ENCODE measurements at regions not wholly inside any gene's neighbourhood (a gene's known extent, or its start where the extent isn't known, plus 50 kb on each side); places are given as distances from the start of the nearest gene placed in this dataset.

GRCh38 chr4:36508394-36508793, 227.0 kb downstream of the DTHD1 start:
- no peaks in the 10 kb centered on the region for H3K4me1 ChIP-seq
- no peak overlapping the region for H3K4me3 ChIP-seq
- TF ChIP-seq CTCF (IDR thresholded peaks at IDR 0.05) (no peak), EP300 (IDR thresholded peaks at IDR 0.05) (no peak), POLR2A (IDR thresholded peaks at IDR 0.05) (no peak)
- H3K9me3 ChIP-seq = no peaks in the 10 kb centered on the region
- H3K27ac ChIP-seq = no peak overlapping the region
- no peak for DNase-seq (ENCODE audit: low spot score in 2 of 2)
- H3K36me3 ChIP-seq = no peaks in the 10 kb centered on the region
- no peaks in the 10 kb centered on the region for H3K27me3 ChIP-seq
- WGBS, 2 donors = 64 to 67% methylated on average over 2 of the region's 2 CpGs

GRCh38 chr4:36509845-36510244, 228.4 kb downstream of the DTHD1 start:
- no peak for TF ChIP-seq POLR2A (IDR thresholded peaks at IDR 0.05)
- TF ChIP-seq EP300 (IDR thresholded peaks at IDR 0.05) = no peak
- TF ChIP-seq CTCF (IDR thresholded peaks at IDR 0.05) = no peak
- no peaks in the 10 kb centered on the region for H3K9me3 ChIP-seq
- no peak overlapping the region for H3K4me3 ChIP-seq
- H3K4me1 ChIP-seq = no peaks in the 10 kb centered on the region
- no peak for DNase-seq (ENCODE audit: low spot score in 2 of 2)
- H3K36me3 ChIP-seq = no peaks in the 10 kb centered on the region
- no peaks in the 10 kb centered on the region for H3K27me3 ChIP-seq
- no peak overlapping the region for H3K27ac ChIP-seq
- 73 to 78% methylated on average over 3 of the region's 3 CpGs for WGBS, 2 donors

- Histone ChIP-seq H3K4me1 (no peaks in the 10 kb centered on the region), H3K36me3 (no peaks in the 10 kb centered on the region), H3K27ac (no peak overlapping the region), H3K27me3 (no peaks in the 10 kb centered on the region), H3K4me3 (no peak overlapping the region), H3K9me3 (no peaks in the 10 kb centered on the region)
- WGBS, 2 donors = 86% methylated on average over 1 of the region's 1 CpG
- TF ChIP-seq EP300 (IDR thresholded peaks at IDR 0.05) (no peak), POLR2A (IDR thresholded peaks at IDR 0.05) (no peak), CTCF (IDR thresholded peaks at IDR 0.05) (no peak)
- DNase-seq (ENCODE audit: low spot score in 2 of 2) = no peak
Measured at GRCh38 chr4:36511785-36512184, 230.4 kb downstream of the DTHD1 start.

- Histone ChIP-seq H3K27ac (no peak overlapping the region), H3K4me3 (no peak overlapping the region), H3K36me3 (no peaks in the 10 kb centered on the region), H3K27me3 (no peaks in the 10 kb centered on the region), H3K4me1 (no peaks in the 10 kb centered on the region), H3K9me3 (peaks cover 0 to 9% (median 0%) of the 10 kb centered on the region in 4 donors)
- DNase-seq (ENCODE audit: low spot score in 2 of 2) = no peak
- WGBS, 2 donors = 81 to 85% methylated on average over 4 of the region's 4 CpGs
- TF ChIP-seq CTCF (IDR thresholded peaks at IDR 0.05) (no peak), EP300 (IDR thresholded peaks at IDR 0.05) (no peak), POLR2A (IDR thresholded peaks at IDR 0.05) (no peak)
Measured at GRCh38 chr4:36516522-36517095, 235.2 kb downstream of the DTHD1 start.

- TF ChIP-seq POLR2A (IDR thresholded peaks at IDR 0.05) (no peak), EP300 (IDR thresholded peaks at IDR 0.05) (no peak), CTCF (IDR thresholded peaks at IDR 0.05) (no peak)
- H3K4me1 ChIP-seq = no peaks in the 10 kb centered on the region
- H3K27ac ChIP-seq = no peak overlapping the region
- H3K4me3 ChIP-seq = no peak overlapping the region
- no peaks in the 10 kb centered on the region for H3K27me3 ChIP-seq
- no peak for DNase-seq (ENCODE audit: low spot score in 2 of 2)
- H3K9me3 ChIP-seq = peaks cover 0 to 21% (median 0%) of the 10 kb centered on the region in 4 donors
- no peaks in the 10 kb centered on the region for H3K36me3 ChIP-seq
Measured at GRCh38 chr4:36523182-36523581, 241.8 kb downstream of the DTHD1 start.
